ENCODE measurements at regions not wholly inside any gene's neighbourhood (a gene's known extent, or its start where the extent isn't known, plus 50 kb on each side); places are given as distances from the start of the nearest gene placed in this dataset.

GRCh38 chr14:97415907-97416306 lies 618.7 kb downstream of the VRK1 start:
- Histone ChIP-seq H3K4me1 (ENCODE audit: insufficient read depth, poor library complexity, severe bottlenecking) (no peaks in the 10 kb centered on the region), H3K27ac (ENCODE audit: poor library complexity, severe bottlenecking) (no peak overlapping the region), H3K27me3 (ENCODE audit: insufficient read depth, poor library complexity, severe bottlenecking) (peaks cover 74% of the 10 kb centered on the region), H3K9me3 (ENCODE audit: severe bottlenecking) (no peaks in the 10 kb centered on the region), H3K36me3 (ENCODE audit: low read depth) (no peaks in the 10 kb centered on the region), H3K4me3 (ENCODE audit: severe bottlenecking) (no peak overlapping the region)
- TF ChIP-seq, protein P1, sequence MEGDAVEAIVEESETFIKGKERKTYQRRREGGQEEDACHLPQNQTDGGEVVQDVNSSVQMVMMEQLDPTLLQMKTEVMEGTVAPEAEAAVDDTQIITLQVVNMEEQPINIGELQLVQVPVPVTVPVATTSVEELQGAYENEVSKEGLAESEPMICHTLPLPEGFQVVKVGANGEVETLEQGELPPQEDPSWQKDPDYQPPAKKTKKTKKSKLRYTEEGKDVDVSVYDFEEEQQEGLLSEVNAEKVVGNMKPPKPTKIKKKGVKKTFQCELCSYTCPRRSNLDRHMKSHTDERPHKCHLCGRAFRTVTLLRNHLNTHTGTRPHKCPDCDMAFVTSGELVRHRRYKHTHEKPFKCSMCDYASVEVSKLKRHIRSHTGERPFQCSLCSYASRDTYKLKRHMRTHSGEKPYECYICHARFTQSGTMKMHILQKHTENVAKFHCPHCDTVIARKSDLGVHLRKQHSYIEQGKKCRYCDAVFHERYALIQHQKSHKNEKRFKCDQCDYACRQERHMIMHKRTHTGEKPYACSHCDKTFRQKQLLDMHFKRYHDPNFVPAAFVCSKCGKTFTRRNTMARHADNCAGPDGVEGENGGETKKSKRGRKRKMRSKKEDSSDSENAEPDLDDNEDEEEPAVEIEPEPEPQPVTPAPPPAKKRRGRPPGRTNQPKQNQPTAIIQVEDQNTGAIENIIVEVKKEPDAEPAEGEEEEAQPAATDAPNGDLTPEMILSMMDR (IDR thresholded peaks at IDR 0.05; ENCODE audit: poor library complexity, severe bottlenecking), result no peak
- no peak; the same call in 2 of the 3 replicates for ATAC-seq (ENCODE audit: low read depth)
- DNase-seq (ENCODE audit: low spot score), result no peak

- Histone ChIP-seq H3K9me3 (ENCODE audit: severe bottlenecking) (no peaks in the 10 kb centered on the region), H3K36me3 (ENCODE audit: low read depth) (no peaks in the 10 kb centered on the region), H3K27ac (ENCODE audit: poor library complexity, severe bottlenecking) (no peak overlapping the region), H3K4me3 (ENCODE audit: severe bottlenecking) (no peak overlapping the region), H3K4me1 (ENCODE audit: insufficient read depth, poor library complexity, severe bottlenecking) (no peaks in the 10 kb centered on the region), H3K27me3 (ENCODE audit: insufficient read depth, poor library complexity, severe bottlenecking) (peaks cover 74% of the 10 kb centered on the region)
- ATAC-seq (ENCODE audit: low read depth), result no peak
- TF ChIP-seq, protein P1 (IDR thresholded peaks at IDR 0.05; ENCODE audit: poor library complexity, severe bottlenecking), result no peak
- DNase-seq (ENCODE audit: low spot score), result no peak
Observed at GRCh38 chr14:97416550-97416949, 619.4 kb downstream of the VRK1 start.

GRCh38 chr14:97417331-97417730 lies 620.1 kb downstream of the VRK1 start:
- Histone ChIP-seq H3K9me3 (ENCODE audit: severe bottlenecking) (no peaks in the 10 kb centered on the region), H3K4me3 (ENCODE audit: severe bottlenecking) (no peak overlapping the region), H3K27me3 (ENCODE audit: insufficient read depth, poor library complexity, severe bottlenecking) (peaks cover 74% of the 10 kb centered on the region), H3K4me1 (ENCODE audit: insufficient read depth, poor library complexity, severe bottlenecking) (peaks cover 2% of the 10 kb centered on the region), H3K36me3 (ENCODE audit: low read depth) (no peaks in the 10 kb centered on the region), H3K27ac (ENCODE audit: poor library complexity, severe bottlenecking) (no peak overlapping the region)
- DNase-seq (ENCODE audit: low spot score) (no peak), ATAC-seq (ENCODE audit: low read depth) (no peak)
- TF ChIP-seq, protein P1 (IDR thresholded peaks at IDR 0.05; ENCODE audit: poor library complexity, severe bottlenecking), result no peak

DNA sequence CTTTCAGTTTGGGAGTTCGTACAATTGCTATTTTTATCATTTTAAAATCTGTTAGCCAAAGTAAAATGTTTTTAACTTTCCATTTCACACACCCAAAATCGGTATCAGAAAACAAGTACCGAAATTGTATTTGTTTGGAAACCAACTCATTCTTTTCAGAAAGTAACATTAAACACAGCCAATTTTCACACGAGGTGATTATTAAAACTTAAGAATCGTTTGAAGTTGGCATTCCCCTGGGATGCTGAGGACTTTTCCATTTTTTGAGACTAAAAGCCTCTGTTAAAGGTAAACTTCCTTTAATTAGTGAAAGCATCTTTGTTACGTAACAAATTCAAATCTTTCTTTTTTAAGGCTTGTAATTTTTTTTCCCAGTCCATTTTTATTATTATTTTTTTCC lies 623.0 kb downstream of the VRK1 start:
- peaks cover 66% of the 10 kb centered on the region for H3K27me3 ChIP-seq (ENCODE audit: insufficient read depth, poor library complexity, severe bottlenecking)
- TF ChIP-seq, protein P1 (IDR thresholded peaks at IDR 0.05; ENCODE audit: poor library complexity, severe bottlenecking), result no peak

GRCh38 chr14:97426776-97427175 lies 629.6 kb downstream of the VRK1 start:
- no peaks in the 10 kb centered on the region for H3K9me3 ChIP-seq (ENCODE audit: severe bottlenecking)
- peaks cover 27% of the 10 kb centered on the region for H3K27me3 ChIP-seq (ENCODE audit: insufficient read depth, poor library complexity, severe bottlenecking)
- H3K4me3 ChIP-seq (ENCODE audit: severe bottlenecking), result no peak overlapping the region
- DNase-seq (ENCODE audit: low spot score), result no peak
- no peaks in the 10 kb centered on the region for H3K36me3 ChIP-seq (ENCODE audit: low read depth)
- H3K4me1 ChIP-seq (ENCODE audit: insufficient read depth, poor library complexity, severe bottlenecking), result peaks cover under 1% of the 10 kb centered on the region
- H3K27ac ChIP-seq (ENCODE audit: poor library complexity, severe bottlenecking), result no peak overlapping the region
- ATAC-seq (ENCODE audit: low read depth), result no peak
- TF ChIP-seq, protein P1 (IDR thresholded peaks at IDR 0.05; ENCODE audit: poor library complexity, severe bottlenecking), result no peak

More for the DNA sequence above, 623.0 kb downstream of the VRK1 start:
- Histone ChIP-seq H3K27ac (ENCODE audit: poor library complexity, severe bottlenecking) (no peak overlapping the region), H3K4me3 (ENCODE audit: severe bottlenecking) (no peak overlapping the region), H3K9me3 (ENCODE audit: severe bottlenecking) (no peaks in the 10 kb centered on the region), H3K4me1 (ENCODE audit: insufficient read depth, poor library complexity, severe bottlenecking) (peaks cover 2% of the 10 kb centered on the region), H3K36me3 (ENCODE audit: low read depth) (no peaks in the 10 kb centered on the region)
- no peak for DNase-seq (ENCODE audit: low spot score)
- ATAC-seq (ENCODE audit: low read depth), result no peak

Measured in RWPE2 (cell line).